CD4-positive, alpha-beta T cell (primary cell): ENCODE measurements at regions not wholly inside any gene's neighbourhood (a gene's known extent, or its start where the extent isn't known, plus 50 kb on each side); places are given as distances from the start of the nearest gene placed in this dataset.

Source experiments
- ATAC-seq: fragments of 200-7000 bp; cut with Tn5 transposase; one replicate; pipeline ENCODE4 v1.10.0; 2022; ENCODE audit warnings: mild to moderate bottlenecking; ENCODE audit not compliant: poor library complexity
- CTCF ChIA-PET: fragments of 350-600 bp; sonication (Branson Sonifier 250); formaldehyde crosslinking; loops from one replicate; lab custom pipeline; 2021; ENCODE audit warnings: antibody characterized with exemption, inconsistent platforms; lab: Charles Lee
- POLR2A ChIA-PET: fragments of 350-600 bp; sonication (Branson Sonifier 250); formaldehyde crosslinking; loops from one replicate; lab custom pipeline; 2021; ENCODE audit warnings: antibody characterized with exemption, inconsistent platforms; lab: Charles Lee
- DNase-seq, 14 experiments: peaks; one replicate each; pipeline ENCODE4 v3.0.0-alpha.2; 2013 to 2020; ENCODE audit warnings: mixed read lengths in 2 of 14
- H3K27ac ChIP-seq, 2 donors: one replicate each; pipeline versions ENCODE4 v1.5.1 to v1.7.0; 2013; ENCODE audit warnings: low read length in 2 of 2, low read depth in 1 of 2, mild to moderate bottlenecking in 1 of 2
- H3K27me3 ChIP-seq, 2 experiments: 1 replicate in 1 of 2; 2 replicates in 1 of 2; pipeline versions ENCODE4 v1.6.1 to v1.7.0; 2013; ENCODE audit warnings: low read length in 2 of 2, control low read depth in 1 of 2, mild to moderate bottlenecking in 1 of 2, moderate library complexity in 1 of 2; ENCODE audit not compliant: insufficient read depth in 2 of 2, control insufficient read depth in 1 of 2
- H3K36me3 ChIP-seq: one replicate; pipeline ENCODE4 v1.6.1; 2013; ENCODE audit warnings: low read length, control low read depth; ENCODE audit not compliant: insufficient read depth
- H3K4me1 ChIP-seq: one replicate; pipeline ENCODE4 v1.6.1; 2013; ENCODE audit warnings: low read length, control low read depth; ENCODE audit not compliant: insufficient read depth
- H3K4me3 ChIP-seq: one replicate; pipeline ENCODE4 v1.5.1; 2013; ENCODE audit warnings: mild to moderate bottlenecking, low read length, moderate library complexity
- H3K9me3 ChIP-seq, 2 experiments: 1 replicate in 1 of 2; 2 replicates in 1 of 2; pipeline versions ENCODE4 v1.6.1 to v1.7.0; 2013; ENCODE audit warnings: low read length in 2 of 2, mild to moderate bottlenecking in 2 of 2, control low read depth in 1 of 2, moderate library complexity in 1 of 2; ENCODE audit not compliant: control insufficient read depth in 1 of 2, insufficient read depth in 1 of 2
- H3K27ac Mint-ChIP-seq: one replicate; pipeline ENCODE4 v1.8.0; 2020; ENCODE audit warnings: mixed read lengths
- H3K27me3 Mint-ChIP-seq: one replicate; pipeline ENCODE4 v1.8.0; 2021; ENCODE audit warnings: mixed read lengths
- H3K36me3 Mint-ChIP-seq: one replicate; pipeline ENCODE4 v1.8.0; 2021; ENCODE audit warnings: low read depth, mixed read lengths
- H3K4me1 Mint-ChIP-seq: one replicate; pipeline ENCODE4 v1.8.0; 2021; ENCODE audit warnings: low read depth, mixed read lengths
- H3K4me3 Mint-ChIP-seq: one replicate; pipeline ENCODE4 v1.8.0; 2020; ENCODE audit warnings: mild to moderate bottlenecking, mixed read lengths
- H3K9me3 Mint-ChIP-seq: one replicate; pipeline ENCODE4 v1.8.0; 2020; ENCODE audit warnings: mixed read lengths
- intact Hi-C, 2 experiments: fragments of 100-400 bp; cut with DNase I in 1 of 2; cut with micrococcal nuclease in 1 of 2; formaldehyde crosslinking; loops; one replicate each; pipeline versions ENCODE4 v1.15.1 to v1.9.0; 2023 to 2025; cut with DNase I, micrococcal nuclease
- TF ChIP-seq, protein P1 (sequence below): fragments of 200-600 bp; IDR thresholded peaks from one replicate; pipeline ENCODE4 v1.8.0; 2022; ENCODE audit warnings: antibody characterized with exemption, mild to moderate bottlenecking

DNA sequence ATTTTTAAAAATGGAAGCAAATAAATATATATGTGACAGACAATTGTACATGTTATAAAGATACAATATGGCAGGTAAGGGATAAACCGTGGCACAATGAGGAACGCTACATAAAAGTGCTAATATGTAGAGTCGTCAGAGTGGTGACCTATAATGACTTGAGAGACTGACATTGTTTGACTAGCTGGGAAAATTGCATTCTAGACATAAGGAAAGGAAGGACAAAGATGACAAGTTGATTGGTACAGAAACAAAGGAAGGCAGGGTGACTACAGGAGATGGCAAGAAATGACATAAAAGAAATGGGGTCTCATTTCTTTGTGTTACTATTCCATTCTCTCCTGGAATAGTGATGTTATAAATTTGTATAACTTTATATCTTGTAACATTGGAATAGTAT is 420.4 kb downstream of the DSC3 start:
- intact Hi-C loops = no loop called here
- no peaks in the 10 kb centered on the region for H3K27me3 ChIP-seq
- H3K36me3 ChIP-seq = no peaks in the 10 kb centered on the region
- ChIA-PET POLR2A (no interaction called here), CTCF (no interaction called here)
- H3K4me3 ChIP-seq = no peak overlapping the region
- DNase-seq (no peak), ATAC-seq (no peak)
- TF ChIP-seq, protein P1, sequence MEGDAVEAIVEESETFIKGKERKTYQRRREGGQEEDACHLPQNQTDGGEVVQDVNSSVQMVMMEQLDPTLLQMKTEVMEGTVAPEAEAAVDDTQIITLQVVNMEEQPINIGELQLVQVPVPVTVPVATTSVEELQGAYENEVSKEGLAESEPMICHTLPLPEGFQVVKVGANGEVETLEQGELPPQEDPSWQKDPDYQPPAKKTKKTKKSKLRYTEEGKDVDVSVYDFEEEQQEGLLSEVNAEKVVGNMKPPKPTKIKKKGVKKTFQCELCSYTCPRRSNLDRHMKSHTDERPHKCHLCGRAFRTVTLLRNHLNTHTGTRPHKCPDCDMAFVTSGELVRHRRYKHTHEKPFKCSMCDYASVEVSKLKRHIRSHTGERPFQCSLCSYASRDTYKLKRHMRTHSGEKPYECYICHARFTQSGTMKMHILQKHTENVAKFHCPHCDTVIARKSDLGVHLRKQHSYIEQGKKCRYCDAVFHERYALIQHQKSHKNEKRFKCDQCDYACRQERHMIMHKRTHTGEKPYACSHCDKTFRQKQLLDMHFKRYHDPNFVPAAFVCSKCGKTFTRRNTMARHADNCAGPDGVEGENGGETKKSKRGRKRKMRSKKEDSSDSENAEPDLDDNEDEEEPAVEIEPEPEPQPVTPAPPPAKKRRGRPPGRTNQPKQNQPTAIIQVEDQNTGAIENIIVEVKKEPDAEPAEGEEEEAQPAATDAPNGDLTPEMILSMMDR = no peak
- no peaks in the 10 kb centered on the region for H3K4me1 ChIP-seq
- H3K27ac ChIP-seq = no peak overlapping the region
- H3K9me3 ChIP-seq = peaks cover 0 to 5% of the 10 kb centered on the region in 2 experiments
- Mint-ChIP-seq H3K36me3 (no peaks in the 10 kb centered on the region), H3K27ac (no peak overlapping the region), H3K27me3 (no peaks in the 10 kb centered on the region), H3K9me3 (peaks cover 3% of the 10 kb centered on the region), H3K4me1 (no peaks in the 10 kb centered on the region), H3K4me3 (no peak overlapping the region)

GRCh38 chr18:30618567-30618966 is 424.0 kb downstream of the DSC3 start:
- ChIA-PET CTCF (no interaction called here), POLR2A (no interaction called here)
- Mint-ChIP-seq H3K4me3 (no peak overlapping the region), H3K9me3 (peaks cover 7% of the 10 kb centered on the region), H3K27me3 (no peaks in the 10 kb centered on the region), H3K36me3 (no peaks in the 10 kb centered on the region), H3K27ac (no peak overlapping the region), H3K4me1 (no peaks in the 10 kb centered on the region)
- Histone ChIP-seq H3K4me3 (no peak overlapping the region), H3K4me1 (no peaks in the 10 kb centered on the region), H3K36me3 (no peaks in the 10 kb centered on the region), H3K27me3 (no peaks in the 10 kb centered on the region), H3K27ac (no peak overlapping the region), H3K9me3 (peaks cover 0 to 6% of the 10 kb centered on the region in 2 experiments)
- TF ChIP-seq, protein P1 = no peak
- ATAC-seq (no peak), DNase-seq (no peak)
- intact Hi-C loops = no loop called here

GRCh38 chr18:30616414-30616813 is 426.1 kb downstream of the DSC3 start:
- Histone ChIP-seq H3K27ac (no peak overlapping the region), H3K4me3 (no peak overlapping the region), H3K36me3 (no peaks in the 10 kb centered on the region), H3K27me3 (no peaks in the 10 kb centered on the region), H3K4me1 (no peaks in the 10 kb centered on the region), H3K9me3 (peaks cover 0 to 11% of the 10 kb centered on the region in 2 experiments)
- intact Hi-C loops = no loop called here
- ChIA-PET POLR2A (no interaction called here), CTCF (no interaction called here)
- TF ChIP-seq, protein P1 = no peak
- Mint-ChIP-seq H3K27me3 (no peaks in the 10 kb centered on the region), H3K4me3 (no peak overlapping the region), H3K36me3 (no peaks in the 10 kb centered on the region), H3K27ac (no peak overlapping the region), H3K4me1 (no peaks in the 10 kb centered on the region), H3K9me3 (peaks cover 7% of the 10 kb centered on the region)
- DNase-seq = no peak
- no peak for ATAC-seq
